ENCODE measurements at regions not wholly inside any gene's neighbourhood (a gene's known extent, or its start where the extent isn't known, plus 50 kb on each side); places are given as distances from the start of the nearest gene placed in this dataset.
A peak's percentile ranks its signal among the peaks of the same experiment; 100 is the strongest.

GRCh38 chr3:193946945-193947344 lies 189.0 kb upstream of the HES1 start:
- peaks cover 0 to 18% (median 5%) of the 10 kb centered on the region in 3 donors for H3K4me1 ChIP-seq
- H3K27ac ChIP-seq = no peak overlapping the region
- WGBS, 2 donors = 62 to 66% methylated on average over 5 of the region's 5 CpGs
- intact Hi-C loops (cut with DNase I) = no loop called here
- TF ChIP-seq POLR2A (IDR thresholded peaks at IDR 0.05) (no peak), CTCF (IDR thresholded peaks at IDR 0.05) (no peak)
- peaks cover 0 to 2% (median 0%) of the 10 kb centered on the region in 4 donors for H3K27me3 ChIP-seq
- no peaks in the 10 kb centered on the region for H3K9me3 ChIP-seq
- no peak overlapping the region for H3K4me3 ChIP-seq
- no peaks in the 10 kb centered on the region for H3K36me3 ChIP-seq
- no peak for DNase-seq

- H3K27ac ChIP-seq = no peak overlapping the region
- TF ChIP-seq CTCF (IDR thresholded peaks at IDR 0.05) (no peak), POLR2A (IDR thresholded peaks at IDR 0.05) (no peak)
- no peak overlapping the region for H3K4me3 ChIP-seq
- no peak for DNase-seq
- H3K27me3 ChIP-seq = no peaks in the 10 kb centered on the region
- H3K36me3 ChIP-seq = no peaks in the 10 kb centered on the region
- intact Hi-C loops (cut with DNase I) = no loop called here
- H3K9me3 ChIP-seq = no peaks in the 10 kb centered on the region
- H3K4me1 ChIP-seq = peaks cover 0 to 24% (median 5%) of the 10 kb centered on the region in 3 donors
- WGBS, 2 donors = 70 to 89% methylated on average over 6 of the region's 6 CpGs
Measured at GRCh38 chr3:193947596-193947995, 188.4 kb upstream of the HES1 start.

GRCh38 chr3:193948459-193948858 lies 187.5 kb upstream of the HES1 start:
- no peak for TF ChIP-seq POLR2A (IDR thresholded peaks at IDR 0.05)
- no peak for TF ChIP-seq CTCF (IDR thresholded peaks at IDR 0.05)

GRCh38 chr3:193951859-193952258 lies 184.1 kb upstream of the HES1 start:
- H3K36me3 ChIP-seq = no peaks in the 10 kb centered on the region
- 39 to 40% methylated on average over 1 of the region's 1 CpG for WGBS, 2 donors
- peak overlapping the region in 3 of 4 donors; percentile 64 to 77 (median 65) for H3K27ac ChIP-seq
- H3K4me3 ChIP-seq = no peak overlapping the region
- no peak for TF ChIP-seq POLR2A (IDR thresholded peaks at IDR 0.05)
- peak in 1 of 6 experiments; percentile 7 for TF ChIP-seq CTCF (IDR thresholded peaks at IDR 0.05)
- H3K9me3 ChIP-seq = peaks cover 0 to 15% (median 9%) of the 10 kb centered on the region in 3 donors
- H3K4me1 ChIP-seq = peaks cover 0 to 21% (median 5%) of the 10 kb centered on the region in 3 donors
- no peaks in the 10 kb centered on the region for H3K27me3 ChIP-seq
- intact Hi-C loops (cut with DNase I) = no loop called here
- DNase-seq = no peak

More at GRCh38 chr3:193948459-193948858, 187.5 kb upstream of the HES1 start:
- Histone ChIP-seq H3K4me1 (peaks cover 0 to 21% (median 5%) of the 10 kb centered on the region in 3 donors), H3K27ac (no peak overlapping the region), H3K4me3 (no peak overlapping the region), H3K27me3 (no peaks in the 10 kb centered on the region), H3K9me3 (no peaks in the 10 kb centered on the region), H3K36me3 (no peaks in the 10 kb centered on the region)
- DNase-seq = no peak
- intact Hi-C loops (cut with DNase I) = no loop called here
- 69 to 73% methylated on average over 3 of the region's 3 CpGs for WGBS, 2 donors

- Histone ChIP-seq H3K4me1 (peaks cover 0 to 21% (median 5%) of the 10 kb centered on the region in 3 donors), H3K27ac (no peak overlapping the region), H3K27me3 (peaks cover 0 to 8% (median 0%) of the 10 kb centered on the region in 4 donors), H3K4me3 (no peak overlapping the region), H3K36me3 (no peaks in the 10 kb centered on the region), H3K9me3 (peaks cover 0 to 15% (median 9%) of the 10 kb centered on the region in 3 donors)
- DNase-seq = no peak
- TF ChIP-seq CTCF (IDR thresholded peaks at IDR 0.05) = no peak
- no peak for TF ChIP-seq POLR2A (IDR thresholded peaks at IDR 0.05)
- intact Hi-C loops (cut with DNase I) = no loop called here
Measured at GRCh38 chr3:193954752-193955151, 181.2 kb upstream of the HES1 start.

Measured in esophagus squamous epithelium (tissue), 5 donors.